PC-9 (cell line): ENCODE measurements at regions not wholly inside any gene's neighbourhood (a gene's known extent, or its start where the extent isn't known, plus 50 kb on each side); places are given as distances from the start of the nearest gene placed in this dataset.
A peak's percentile ranks its signal among the peaks of the same experiment; 100 is the strongest.

Experiments used
- BruUV-seq: library from RNA; stranded (reverse); fragments of 400-500 nt; replicated peaks from 2 replicates; lab custom pipeline; 2021; lab: Mats Ljungman, UMichigan
- CTCF ChIA-PET: fragments of 300-600 bp; sonication (Branson Sonifier 250); formaldehyde crosslinking; loops from one replicate; lab custom pipeline; 2022; ENCODE audit warnings: antibody characterized with exemption; lab: Charles Lee
- POLR2A ChIA-PET: fragments of 300-600 bp; sonication (Branson Sonifier 250); formaldehyde crosslinking; loops from one replicate; lab custom pipeline; 2022; ENCODE audit warnings: antibody characterized with exemption; ENCODE audit not compliant: unreplicated experiment; lab: Charles Lee
- DNase-seq, 2 experiments: peaks; one replicate each; pipeline versions ENCODE4 v3.0.0 to v3.0.0-alpha.2; 2015 to 2022; ENCODE audit warnings: mixed read lengths in 1 of 2
- H2AFZ ChIP-seq: fragments of 200-600 bp; sonication (generic); 2 replicates; pipeline ENCODE4 v1.8.1; 2017; ENCODE audit warnings: antibody characterized with exemption
- H3F3A ChIP-seq: fragments of 200-600 bp; sonication (generic); 2 replicates; pipeline ENCODE4 v1.8.1; 2017; ENCODE audit warnings: antibody characterized with exemption, mild to moderate bottlenecking, low read depth; ENCODE audit not compliant: insufficient read depth
- H3K27ac ChIP-seq: fragments of 200-600 bp; sonication (generic); 2 replicates; pipeline ENCODE4 v1.6.1; 2016; ENCODE audit warnings: mixed run types
- H3K27me3 ChIP-seq: fragments of 200-600 bp; sonication (generic); 2 replicates; pipeline ENCODE4 v1.6.1; 2016; ENCODE audit warnings: low read depth, mixed run types; ENCODE audit not compliant: insufficient read depth
- H3K36me3 ChIP-seq: fragments of 200-600 bp; sonication (generic); 2 replicates; pipeline ENCODE4 v1.6.1; 2016; ENCODE audit warnings: low read depth, mixed run types
- H3K4me1 ChIP-seq: fragments of 200-600 bp; sonication (generic); replicated peaks from 2 replicates; pipeline ENCODE4 v1.6.1; 2016; ENCODE audit warnings: mixed run types; ENCODE audit not compliant: insufficient read depth
- H3K4me2 ChIP-seq: fragments of 200-600 bp; sonication (generic); 2 replicates; pipeline ENCODE4 v1.6.1; 2017; ENCODE audit warnings: mixed run types
- H3K4me3 ChIP-seq: fragments of 200-600 bp; sonication (generic); 2 replicates; pipeline ENCODE4 v1.6.1; 2016; ENCODE audit warnings: mixed run types
- H3K79me2 ChIP-seq: fragments of 200-600 bp; sonication (generic); 2 replicates; pipeline ENCODE4 v1.6.1; 2017; ENCODE audit warnings: low read depth, mixed run types
- H3K9me2 ChIP-seq: fragments of 200-600 bp; sonication (generic); 2 replicates; pipeline ENCODE4 v1.8.1; 2017; ENCODE audit warnings: mild to moderate bottlenecking; ENCODE audit not compliant: insufficient read depth
- H3K9me3 ChIP-seq: fragments of 200-600 bp; sonication (generic); 2 replicates; pipeline ENCODE4 v1.8.1; 2016; ENCODE audit warnings: low read depth; ENCODE audit not compliant: insufficient read depth
- H4K20me1 ChIP-seq: fragments of 200-600 bp; sonication (generic); 2 replicates; pipeline ENCODE4 v1.8.1; 2017; ENCODE audit not compliant: insufficient read depth
- CTCF ChIP-seq: fragments of 200-600 bp; sonication (generic); conservative IDR thresholded peaks from 2 replicates; pipeline ENCODE4 v1.6.1; 2017; ENCODE audit warnings: mixed run types, antibody characterized with exemption, mild to moderate bottlenecking, moderate library complexity
- EZH2 ChIP-seq: fragments of 200-600 bp; sonication (generic); IDR thresholded peaks from 2 replicates; pipeline ENCODE4 v1.8.0; 2017; ENCODE audit warnings: antibody characterized with exemption, low read depth
- intact Hi-C: fragments of 100-400 bp; cut with micrococcal nuclease; formaldehyde crosslinking; loops from one replicate; pipeline ENCODE4 v1.10.0; 2022; ENCODE audit not compliant: unreplicated experiment

GRCh38 chr2:220275454-220275853, 648.0 kb downstream of the SLC4A3 start:
- no peak overlapping the region for H3K4me3 ChIP-seq
- ChIA-PET CTCF (no interaction called here), POLR2A (no interaction called here)
- peak in 1 of 2 experiments; percentile 66 for DNase-seq
- no peak overlapping the region for H3K4me2 ChIP-seq
- no TSS peak for BruUV-seq
- H3F3A ChIP-seq = peaks cover 12% of the 10 kb centered on the region; the same call in 1 of the 2 replicates
- H3K36me3 ChIP-seq = 0 out of 2 replicates have a peak, but pooled peaks cover 3% of the 10 kb centered on the region
- no peaks in the 10 kb centered on the region for H3K27me3 ChIP-seq
- no peak overlapping the region for H3K27ac ChIP-seq
- H3K9me2 ChIP-seq = no peaks in the 10 kb centered on the region
- H3K4me1 ChIP-seq = peaks cover 56% of the 10 kb centered on the region
- H2AFZ ChIP-seq = no peak overlapping the region
- TF ChIP-seq CTCF = no peak
- no peaks in the 10 kb centered on the region for H4K20me1 ChIP-seq
- intact Hi-C loops = no loop called here
- peaks cover 3% of the 10 kb centered on the region for H3K9me3 ChIP-seq
- no peaks in the 10 kb centered on the region for H3K79me2 ChIP-seq

GRCh38 chr2:220276741-220277444, 649.5 kb downstream of the SLC4A3 start:
- no TSS peak for BruUV-seq
- Histone ChIP-seq H3K4me1 (peaks cover 59% of the 10 kb centered on the region), H3K9me2 (no peaks in the 10 kb centered on the region), H3K4me2 (no peak overlapping the region), H3K79me2 (no peaks in the 10 kb centered on the region), H3K27ac (0 out of 2 replicates have a peak overlapping the region, but pooled peaks have one; percentile 4), H3F3A (peaks cover 12% of the 10 kb centered on the region; the same call in 1 of the 2 replicates), H2AFZ (no peak overlapping the region), H4K20me1 (no peaks in the 10 kb centered on the region), H3K27me3 (no peaks in the 10 kb centered on the region), H3K9me3 (peaks cover 3% of the 10 kb centered on the region), H3K36me3 (0 out of 2 replicates have a peak, but pooled peaks cover 3% of the 10 kb centered on the region), H3K4me3 (no peak overlapping the region)
- TF ChIP-seq CTCF (no peak), EZH2 (no peak)
- no peak for DNase-seq
- ChIA-PET POLR2A (no interaction called here), CTCF (no interaction called here)
- intact Hi-C loops = no loop called here

GRCh38 chr2:220277445-220277975, 650.1 kb downstream of the SLC4A3 start:
- peak; percentile 21 to 73 for DNase-seq
- Histone ChIP-seq H4K20me1 (no peaks in the 10 kb centered on the region), H3K9me2 (no peaks in the 10 kb centered on the region), H3K4me1 (peaks cover 61% of the 10 kb centered on the region), H3K9me3 (peaks cover 3% of the 10 kb centered on the region), H3K27ac (peak overlapping the region; percentile 4; the same call in 1 of the 2 replicates), H3K36me3 (0 out of 2 replicates have a peak, but pooled peaks cover 3% of the 10 kb centered on the region), H3K4me2 (no peak overlapping the region), H3K4me3 (no peak overlapping the region), H2AFZ (no peak overlapping the region), H3F3A (peaks cover 12% of the 10 kb centered on the region; the same call in 1 of the 2 replicates), H3K27me3 (no peaks in the 10 kb centered on the region), H3K79me2 (no peaks in the 10 kb centered on the region)
- TF ChIP-seq CTCF = no peak
- TF ChIP-seq EZH2 = no peak
- no TSS peak for BruUV-seq
- CTCF ChIA-PET = no interaction called here
- POLR2A ChIA-PET = no interaction called here
- intact Hi-C loops = no loop called here
